GM12873 (cell line): ENCODE measurements at regions not wholly inside any gene's neighbourhood (a gene's known extent, or its start where the extent isn't known, plus 50 kb on each side); places are given as distances from the start of the nearest gene placed in this dataset.

Experiments used
- TF ChIP-seq, protein P1 (sequence below): IDR thresholded peaks from 2 replicates; pipeline ENCODE4 v1.5.1; 2012; ENCODE audit warnings: low read depth, mild to moderate bottlenecking, moderate library complexity, low read length, control low read depth; ENCODE audit not compliant: insufficient read depth; ENCODE audit errors: missing control alignments

- TF ChIP-seq, protein P1, sequence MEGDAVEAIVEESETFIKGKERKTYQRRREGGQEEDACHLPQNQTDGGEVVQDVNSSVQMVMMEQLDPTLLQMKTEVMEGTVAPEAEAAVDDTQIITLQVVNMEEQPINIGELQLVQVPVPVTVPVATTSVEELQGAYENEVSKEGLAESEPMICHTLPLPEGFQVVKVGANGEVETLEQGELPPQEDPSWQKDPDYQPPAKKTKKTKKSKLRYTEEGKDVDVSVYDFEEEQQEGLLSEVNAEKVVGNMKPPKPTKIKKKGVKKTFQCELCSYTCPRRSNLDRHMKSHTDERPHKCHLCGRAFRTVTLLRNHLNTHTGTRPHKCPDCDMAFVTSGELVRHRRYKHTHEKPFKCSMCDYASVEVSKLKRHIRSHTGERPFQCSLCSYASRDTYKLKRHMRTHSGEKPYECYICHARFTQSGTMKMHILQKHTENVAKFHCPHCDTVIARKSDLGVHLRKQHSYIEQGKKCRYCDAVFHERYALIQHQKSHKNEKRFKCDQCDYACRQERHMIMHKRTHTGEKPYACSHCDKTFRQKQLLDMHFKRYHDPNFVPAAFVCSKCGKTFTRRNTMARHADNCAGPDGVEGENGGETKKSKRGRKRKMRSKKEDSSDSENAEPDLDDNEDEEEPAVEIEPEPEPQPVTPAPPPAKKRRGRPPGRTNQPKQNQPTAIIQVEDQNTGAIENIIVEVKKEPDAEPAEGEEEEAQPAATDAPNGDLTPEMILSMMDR = no peak
These were observed 797.2 kb downstream of the TNS3 start for GRCh38 chr7:46784732-46785131.

GRCh38 chr7:46781901-46782439 lies 799.9 kb downstream of the TNS3 start:
- TF ChIP-seq, protein P1 = no peak

DNA sequence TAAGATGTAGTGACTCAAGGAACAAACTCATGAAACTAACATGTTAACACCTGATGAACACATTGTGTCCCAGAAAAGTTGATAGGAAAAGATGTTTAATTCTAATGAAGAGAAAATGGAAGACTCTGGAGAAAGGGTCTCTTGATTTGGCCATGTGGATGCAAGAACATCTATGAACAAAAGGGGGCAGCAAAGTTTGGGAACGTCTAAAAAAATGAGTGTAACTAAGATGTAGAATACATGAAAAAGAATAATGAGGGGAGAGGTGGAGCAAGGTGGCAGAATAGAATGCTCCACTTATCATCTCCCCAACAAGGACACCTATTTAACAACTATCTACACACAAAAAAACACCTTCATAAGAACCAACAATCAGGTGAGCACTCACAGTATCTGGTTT lies 805.1 kb downstream of the TNS3 start:
- TF ChIP-seq, protein P1 = peak; percentile 29

DNA sequence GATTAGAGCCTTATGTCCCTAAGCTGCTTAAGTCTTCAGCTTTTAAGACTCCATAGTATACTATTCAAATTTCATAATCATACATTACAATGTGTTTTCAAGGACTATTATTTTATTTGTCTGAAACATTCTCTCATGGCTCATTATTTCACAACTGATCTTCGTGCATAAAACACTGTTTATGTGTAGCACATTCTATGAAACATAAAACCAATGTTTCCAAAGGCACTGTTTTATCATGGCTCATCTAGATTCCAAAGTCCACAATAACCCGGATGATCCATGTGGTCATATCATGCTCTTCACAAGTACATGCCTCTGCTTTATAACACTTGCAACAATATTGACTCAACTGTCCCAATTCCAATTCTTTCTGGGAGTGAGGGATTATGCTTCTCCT lies 806.1 kb downstream of the TNS3 start:
- TF ChIP-seq, protein P1 = no peak

GRCh38 chr7:46775020-46775419 lies 806.9 kb downstream of the TNS3 start:
- TF ChIP-seq, protein P1 = no peak

DNA sequence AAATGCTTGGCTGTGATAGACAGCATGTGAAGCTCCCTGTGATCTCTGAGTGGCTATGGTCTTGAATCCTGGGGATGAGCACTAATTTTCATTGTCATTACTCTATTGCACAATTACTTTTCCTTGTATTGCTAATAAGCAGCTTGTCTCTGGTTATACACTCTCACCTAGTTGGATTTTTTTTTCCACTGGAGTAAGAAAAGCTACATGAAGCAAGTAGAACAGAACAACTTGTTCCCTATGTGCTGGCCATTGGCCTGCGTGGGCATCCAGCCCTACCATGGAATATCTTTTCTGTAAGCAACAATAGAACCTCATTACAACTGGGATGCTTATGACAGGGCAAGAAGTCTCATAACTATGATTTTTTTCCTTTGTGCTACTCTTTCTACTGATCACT lies 807.4 kb downstream of the TNS3 start:
- TF ChIP-seq, protein P1 = no peak

- TF ChIP-seq, protein P1 = no peak
These were observed 809.1 kb downstream of the TNS3 start for GRCh38 chr7:46772776-46773175.
